ENCODE measurements at regions not wholly inside any gene's neighbourhood (a gene's known extent, or its start where the extent isn't known, plus 50 kb on each side); places are given as distances from the start of the nearest gene placed in this dataset.

DNA sequence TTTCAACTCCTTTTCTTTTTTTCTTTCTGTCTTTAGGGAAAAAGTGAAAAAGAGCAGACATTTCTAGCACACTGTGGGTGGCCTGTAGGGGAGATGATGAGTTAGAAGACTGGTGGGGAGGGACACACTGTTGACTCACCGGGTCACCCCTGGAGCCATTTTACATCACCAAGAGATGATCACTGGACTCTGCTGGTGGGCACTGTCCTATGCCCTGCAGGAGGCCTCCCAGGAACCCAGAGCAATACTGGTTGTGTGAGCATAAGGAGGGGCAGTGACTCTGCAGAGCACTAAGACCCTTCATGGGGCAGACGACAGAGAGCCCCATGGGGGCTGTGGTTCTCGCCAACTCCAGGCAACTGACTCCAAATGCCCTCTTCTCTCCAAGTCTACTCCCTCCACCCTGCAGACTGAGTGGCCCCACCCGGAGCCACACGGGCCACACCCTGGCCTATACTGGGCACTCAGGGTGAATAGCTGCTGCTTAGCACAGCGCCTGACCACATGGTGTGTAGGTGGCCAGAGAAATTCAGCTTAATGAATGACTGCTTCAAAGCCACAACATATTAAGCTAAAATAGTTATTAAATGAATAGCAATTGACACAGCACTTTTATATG, 177.5 kb downstream of the CDC5L start:
- no peak for TF ChIP-seq CTCF (IDR thresholded peaks at IDR 0.05)
- no peak for TF ChIP-seq POLR2A (IDR thresholded peaks at IDR 0.05)
- no peak for TF ChIP-seq POLR2AphosphoS5 (IDR thresholded peaks at IDR 0.05)

All from suprapubic skin (tissue), 4 donors.